Ovary (tissue), 3 donors: ENCODE measurements at regions not wholly inside any gene's neighbourhood (a gene's known extent, or its start where the extent isn't known, plus 50 kb on each side); places are given as distances from the start of the nearest gene placed in this dataset.

Experiments used
- POLR2A ChIP-seq: fragments of 450-650 bp; IDR thresholded peaks from one replicate; pipeline ENCODE4 v1.6.1; 2017; ENCODE audit warnings: antibody characterized with exemption, mild to moderate bottlenecking, moderate library complexity
- TF ChIP-seq, protein P1 (sequence below), 3 donors: fragments of 450-650 bp in 2 of 3; fragments of 200-600 bp in 1 of 3; IDR thresholded peaks; one replicate each; pipeline versions ENCODE4 v1.5.1 to v1.8.0; 2016 to 2022; ENCODE audit warnings: antibody characterized with exemption in 3 of 3, mild to moderate bottlenecking in 1 of 3
- donor health status: DM: no; HTN: no; CAD: no.

DNA sequence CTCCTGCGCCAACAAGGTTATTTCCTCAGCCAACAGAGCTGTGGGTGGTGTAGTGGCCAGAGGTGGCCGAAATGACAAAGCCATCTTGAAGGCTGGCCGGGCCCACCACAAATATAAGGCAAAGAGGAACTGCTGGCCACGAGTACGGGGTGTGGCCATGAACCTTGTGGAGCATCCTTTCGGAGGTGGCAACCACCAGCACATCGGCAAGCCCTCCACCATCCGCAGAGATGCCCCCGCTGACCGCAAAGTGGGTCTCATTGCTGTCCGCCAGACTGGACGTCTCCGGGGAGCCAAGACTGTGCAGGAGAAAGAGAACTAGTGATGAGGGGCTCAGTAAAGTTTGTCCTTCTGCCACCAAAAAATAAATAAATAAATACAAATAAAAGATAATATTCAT is 481.4 kb upstream of the NAALADL2 start:
- TF ChIP-seq, protein P1, sequence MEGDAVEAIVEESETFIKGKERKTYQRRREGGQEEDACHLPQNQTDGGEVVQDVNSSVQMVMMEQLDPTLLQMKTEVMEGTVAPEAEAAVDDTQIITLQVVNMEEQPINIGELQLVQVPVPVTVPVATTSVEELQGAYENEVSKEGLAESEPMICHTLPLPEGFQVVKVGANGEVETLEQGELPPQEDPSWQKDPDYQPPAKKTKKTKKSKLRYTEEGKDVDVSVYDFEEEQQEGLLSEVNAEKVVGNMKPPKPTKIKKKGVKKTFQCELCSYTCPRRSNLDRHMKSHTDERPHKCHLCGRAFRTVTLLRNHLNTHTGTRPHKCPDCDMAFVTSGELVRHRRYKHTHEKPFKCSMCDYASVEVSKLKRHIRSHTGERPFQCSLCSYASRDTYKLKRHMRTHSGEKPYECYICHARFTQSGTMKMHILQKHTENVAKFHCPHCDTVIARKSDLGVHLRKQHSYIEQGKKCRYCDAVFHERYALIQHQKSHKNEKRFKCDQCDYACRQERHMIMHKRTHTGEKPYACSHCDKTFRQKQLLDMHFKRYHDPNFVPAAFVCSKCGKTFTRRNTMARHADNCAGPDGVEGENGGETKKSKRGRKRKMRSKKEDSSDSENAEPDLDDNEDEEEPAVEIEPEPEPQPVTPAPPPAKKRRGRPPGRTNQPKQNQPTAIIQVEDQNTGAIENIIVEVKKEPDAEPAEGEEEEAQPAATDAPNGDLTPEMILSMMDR (IDR thresholded peaks at IDR 0.05) = no peak
- no peak for TF ChIP-seq POLR2A
